GM23338 (cell line): ENCODE measurements at regions not wholly inside any gene's neighbourhood (a gene's known extent, or its start where the extent isn't known, plus 50 kb on each side); places are given as distances from the start of the nearest gene placed in this dataset.

Experiments
- ATAC-seq: fragments of 200-7000 bp; cut with Tn5 transposase; 3 replicates; pipeline ENCODE4 v1.9.1; 2020
- DNase-seq: peaks from one replicate; pipeline ENCODE4 v3.0.0-alpha.2; 2015; ENCODE audit warnings: low spot score
- H2AFZ ChIP-seq: fragments of 200-600 bp; sonication (generic); 2 replicates; pipeline ENCODE4 v1.8.0; 2016; ENCODE audit warnings: antibody characterized with exemption, mild to moderate bottlenecking, moderate library complexity
- H3F3A ChIP-seq: fragments of 200-600 bp; sonication (generic); replicated peaks from 2 replicates; pipeline ENCODE4 v1.8.0; 2017; ENCODE audit warnings: antibody characterized with exemption, mixed run types, low read depth
- H3K27ac ChIP-seq: fragments of 200-600 bp; sonication (generic); 2 replicates; pipeline ENCODE4 v1.6.1; 2016; ENCODE audit warnings: low read depth
- H3K27me3 ChIP-seq: fragments of 200-600 bp; sonication (generic); 2 replicates; pipeline ENCODE4 v1.8.0; 2016; ENCODE audit warnings: mild to moderate bottlenecking, mixed run types, moderate library complexity; ENCODE audit not compliant: insufficient read depth
- H3K36me3 ChIP-seq: fragments of 200-600 bp; sonication (generic); 2 replicates; pipeline ENCODE4 v1.8.0; 2016; ENCODE audit warnings: mild to moderate bottlenecking; ENCODE audit not compliant: insufficient read depth
- H3K4me1 ChIP-seq: fragments of 200-600 bp; sonication (generic); 2 replicates; pipeline ENCODE4 v1.8.0; 2016; ENCODE audit warnings: mild to moderate bottlenecking, moderate library complexity; ENCODE audit not compliant: insufficient read depth
- H3K4me2 ChIP-seq: fragments of 200-600 bp; sonication (generic); 2 replicates; pipeline ENCODE4 v1.7.1; 2017; ENCODE audit warnings: mixed run types
- H3K4me3 ChIP-seq: fragments of 200-600 bp; sonication (generic); 2 replicates; pipeline ENCODE4 v1.6.1; 2016; ENCODE audit warnings: mixed run types
- H3K79me2 ChIP-seq: fragments of 200-600 bp; sonication (generic); replicated peaks from 2 replicates; pipeline ENCODE4 v1.8.0; 2017; ENCODE audit warnings: mild to moderate bottlenecking; ENCODE audit not compliant: insufficient read depth
- H3K9me2 ChIP-seq: fragments of 200-600 bp; sonication (generic); 2 replicates; pipeline ENCODE4 v1.8.0; 2017; ENCODE audit not compliant: insufficient read depth
- H4K20me1 ChIP-seq: fragments of 200-600 bp; sonication (generic); replicated peaks from 2 replicates; pipeline ENCODE4 v1.8.0; 2017; ENCODE audit warnings: mild to moderate bottlenecking; ENCODE audit not compliant: insufficient read depth
- H3K27ac Mint-ChIP-seq: 2 replicates; pipeline ENCODE4 v1.8.0; 2020; ENCODE audit warnings: inconsistent platforms, mild to moderate bottlenecking, moderate library complexity, mixed read lengths
- H3K27me3 Mint-ChIP-seq: 3 replicates; pipeline ENCODE4 v1.8.0; 2022; ENCODE audit warnings: low read depth, mild to moderate bottlenecking, moderate library complexity, mixed read lengths, inconsistent platforms; ENCODE audit not compliant: insufficient read depth, poor library complexity
- H3K36me3 Mint-ChIP-seq: 3 replicates; pipeline ENCODE4 v1.8.0; 2021; ENCODE audit warnings: low read depth, mild to moderate bottlenecking, inconsistent platforms, moderate library complexity, mixed read lengths
- H3K4me1 Mint-ChIP-seq: 3 replicates; pipeline ENCODE4 v1.8.0; 2020; ENCODE audit warnings: mild to moderate bottlenecking, inconsistent platforms, mixed read lengths
- H3K4me3 Mint-ChIP-seq: 3 replicates; pipeline ENCODE4 v1.8.0; 2021; ENCODE audit warnings: moderate library complexity, mild to moderate bottlenecking, inconsistent platforms, mixed read lengths
- H3K9me3 Mint-ChIP-seq: 3 replicates; pipeline ENCODE4 v1.8.0; 2020; ENCODE audit warnings: moderate library complexity, mild to moderate bottlenecking, inconsistent platforms, mixed read lengths
- CREB1 ChIP-seq: fragments of 250-450 bp; sonication (Bioruptor Pico); IDR thresholded peaks from 2 replicates; pipeline ENCODE4 v1.5.0; 2020; ENCODE audit warnings: low read depth, mild to moderate bottlenecking, moderate library complexity
- CTCF ChIP-seq, 2 experiments: fragments of 200-600 bp in 1 of 2; sonication (generic) in 1 of 2; conservative IDR thresholded peaks; 2 replicates each; pipeline versions ENCODE4 v1.5.1 to v1.6.1; 2016 to 2017; ENCODE audit warnings: antibody characterized with exemption in 2 of 2, low read depth in 2 of 2, mild to moderate bottlenecking in 2 of 2, moderate library complexity in 1 of 2
- ETS1 ChIP-seq: IDR thresholded peaks from 2 replicates; pipeline ENCODE4 v1.6.1; 2016; ENCODE audit warnings: antibody characterized with exemption
- EZH2 ChIP-seq: fragments of 200-600 bp; sonication (generic); IDR thresholded peaks from one replicate; pipeline ENCODE4 v1.8.0; 2017; ENCODE audit warnings: antibody characterized with exemption, mild to moderate bottlenecking, low read depth; ENCODE audit not compliant: unreplicated experiment
- EZH2phosphoT487 ChIP-seq: fragments of 200-600 bp; sonication (generic); IDR thresholded peaks from one replicate; pipeline ENCODE4 v1.8.1; 2018; ENCODE audit warnings: antibody characterized with exemption; ENCODE audit not compliant: unreplicated experiment
- NANOG ChIP-seq: IDR thresholded peaks from 2 replicates; pipeline ENCODE4 v1.6.1; 2016; ENCODE audit warnings: antibody characterized with exemption, borderline replicate concordance
- REST ChIP-seq: IDR thresholded peaks from one replicate; pipeline ENCODE4 v1.6.1; 2018; ENCODE audit warnings: antibody characterized with exemption; ENCODE audit not compliant: unreplicated experiment
- STAT1 ChIP-seq: IDR thresholded peaks from one replicate; pipeline ENCODE4 v1.6.1; 2016; ENCODE audit warnings: antibody characterized with exemption; ENCODE audit not compliant: unreplicated experiment
- ZNF114 ChIP-seq: fragments of 250-450 bp; sonication (Bioruptor Pico); IDR thresholded peaks from 2 replicates; pipeline ENCODE4 v1.5.0; 2020; ENCODE audit warnings: mild to moderate bottlenecking, moderate library complexity
- ZNF331 ChIP-seq: fragments of 250-450 bp; sonication (Bioruptor Pico); IDR thresholded peaks from 2 replicates; pipeline ENCODE4 v1.5.0; 2020; ENCODE audit warnings: low read depth, mild to moderate bottlenecking, moderate library complexity

- no peak for TF ChIP-seq CTCF (conservative IDR thresholded peaks at IDR 0.05; ENCODE audit: low read depth in 2 of 2)
- TF ChIP-seq STAT1, result no peak
- no peak for TF ChIP-seq CREB1 (CRISPR knock-in tag)
- TF ChIP-seq EZH2, result no peak
- TF ChIP-seq EZH2phosphoT487, result no peak
- no peak for TF ChIP-seq ZNF331
- TF ChIP-seq NANOG, result no peak
- TF ChIP-seq ZNF114 (CRISPR knock-in tag), result no peak
- TF ChIP-seq ETS1, result no peak
- TF ChIP-seq REST, result no peak
Observed at GRCh38 chr18:43703050-43703449, 425.8 kb upstream of the SYT4 start (continued).

- peak; percentile 41 for TF ChIP-seq NANOG
- TF ChIP-seq CTCF (conservative IDR thresholded peaks at IDR 0.05; ENCODE audit: low read depth in 2 of 2), result no peak
- Histone ChIP-seq H2AFZ (no peak overlapping the region), H4K20me1 (no peaks in the 10 kb centered on the region), H3K9me2 (no peaks in the 10 kb centered on the region; the same call in 1 of the 2 replicates), H3K27ac (no peak overlapping the region), H3K4me1 (peaks cover 31% of the 10 kb centered on the region), H3K36me3 (no peaks in the 10 kb centered on the region), H3K79me2 (no peaks in the 10 kb centered on the region), H3K4me3 (no peak overlapping the region), H3F3A (no peaks in the 10 kb centered on the region), H3K27me3 (no peaks in the 10 kb centered on the region), H3K4me2 (peak overlapping the region; percentile 11; the same call in 1 of the 2 replicates)
- H3K27ac Mint-ChIP-seq, result no peak overlapping the region
- ATAC-seq (no peak), DNase-seq (peak; percentile 22)
- H3K4me1 Mint-ChIP-seq, result peaks cover 40% of the 10 kb centered on the region
- no peaks in the 10 kb centered on the region for H3K27me3 Mint-ChIP-seq
- no peaks in the 10 kb centered on the region for H3K9me3 Mint-ChIP-seq
- no peak overlapping the region for H3K4me3 Mint-ChIP-seq
- H3K36me3 Mint-ChIP-seq, result no peaks in the 10 kb centered on the region
Observed at GRCh38 chr18:43705850-43706249, 428.6 kb upstream of the SYT4 start.
